ENCODE measurements at regions not wholly inside any gene's neighbourhood (a gene's known extent, or its start where the extent isn't known, plus 50 kb on each side); places are given as distances from the start of the nearest gene placed in this dataset.

DNA sequence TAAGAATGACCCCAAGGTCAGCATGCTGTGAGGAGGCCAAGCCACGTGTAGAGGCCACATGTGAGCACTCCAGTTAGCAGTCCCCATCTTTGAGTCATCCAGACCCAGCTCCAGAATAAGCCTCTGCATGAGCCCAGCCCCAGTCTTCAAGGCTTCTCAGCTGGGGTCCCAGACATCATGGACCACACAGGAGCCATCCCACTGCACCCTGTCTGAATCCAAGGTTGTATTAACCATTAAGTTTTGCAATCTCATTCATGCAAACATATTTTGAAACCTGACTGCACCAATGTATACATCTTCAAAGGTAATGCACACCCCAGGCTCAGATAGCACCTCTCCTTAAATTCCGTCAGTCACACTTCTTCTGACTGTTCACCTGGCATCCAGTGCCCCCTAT is 249.1 kb upstream of the CHRNA7 start:
- TF ChIP-seq, protein P1, sequence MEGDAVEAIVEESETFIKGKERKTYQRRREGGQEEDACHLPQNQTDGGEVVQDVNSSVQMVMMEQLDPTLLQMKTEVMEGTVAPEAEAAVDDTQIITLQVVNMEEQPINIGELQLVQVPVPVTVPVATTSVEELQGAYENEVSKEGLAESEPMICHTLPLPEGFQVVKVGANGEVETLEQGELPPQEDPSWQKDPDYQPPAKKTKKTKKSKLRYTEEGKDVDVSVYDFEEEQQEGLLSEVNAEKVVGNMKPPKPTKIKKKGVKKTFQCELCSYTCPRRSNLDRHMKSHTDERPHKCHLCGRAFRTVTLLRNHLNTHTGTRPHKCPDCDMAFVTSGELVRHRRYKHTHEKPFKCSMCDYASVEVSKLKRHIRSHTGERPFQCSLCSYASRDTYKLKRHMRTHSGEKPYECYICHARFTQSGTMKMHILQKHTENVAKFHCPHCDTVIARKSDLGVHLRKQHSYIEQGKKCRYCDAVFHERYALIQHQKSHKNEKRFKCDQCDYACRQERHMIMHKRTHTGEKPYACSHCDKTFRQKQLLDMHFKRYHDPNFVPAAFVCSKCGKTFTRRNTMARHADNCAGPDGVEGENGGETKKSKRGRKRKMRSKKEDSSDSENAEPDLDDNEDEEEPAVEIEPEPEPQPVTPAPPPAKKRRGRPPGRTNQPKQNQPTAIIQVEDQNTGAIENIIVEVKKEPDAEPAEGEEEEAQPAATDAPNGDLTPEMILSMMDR (conservative IDR thresholded peaks at IDR 0.05 in 1 of 2, IDR thresholded peaks at IDR 0.05 in 1 of 2; ENCODE audit: low read depth in 1 of 2, low read length in 2 of 2) = no peak
- no peak for TF ChIP-seq EZH2 (IDR thresholded peaks at IDR 0.05; ENCODE audit: low read length, missing control alignments)
